Spleen (tissue), 11 donors: ENCODE measurements at regions not wholly inside any gene's neighbourhood (a gene's known extent, or its start where the extent isn't known, plus 50 kb on each side); places are given as distances from the start of the nearest gene placed in this dataset.

Experiments
- DNase-seq: peaks from one replicate; pipeline ENCODE4 v3.0.0-alpha.2; 2020
- H3K27ac ChIP-seq, 8 donors: fragments of 200-600 bp; sonication (generic) in 7 of 8; 1 replicate in 4 of 8; 2 replicates in 4 of 8; pipeline versions ENCODE4 v1.5.0 to v1.8.0; 2016 to 2021; ENCODE audit warnings: inconsistent platforms in 4 of 8, mild to moderate bottlenecking in 4 of 8, moderate library complexity in 1 of 8
- H3K27me3 ChIP-seq, 7 donors: fragments of 200-600 bp; sonication (generic) in 6 of 7; replicated peaks in 1 of 7; 1 replicate in 4 of 7; 2 replicates in 3 of 7; pipeline versions ENCODE4 v1.5.0 to v1.8.0; 2016 to 2021; ENCODE audit warnings: inconsistent platforms in 3 of 7, mild to moderate bottlenecking in 1 of 7
- H3K36me3 ChIP-seq, 6 donors: fragments of 200-600 bp; sonication (generic) in 5 of 6; 1 replicate in 4 of 6; 2 replicates in 2 of 6; pipeline versions ENCODE4 v1.5.0 to v1.8.0; 2016 to 2021; ENCODE audit warnings: inconsistent platforms in 2 of 6
- H3K4me1 ChIP-seq, 6 donors: fragments of 200-600 bp; sonication (generic) in 5 of 6; 1 replicate in 3 of 6; 2 replicates in 3 of 6; pipeline versions ENCODE4 v1.5.0 to v1.8.0; 2016 to 2021; ENCODE audit warnings: inconsistent platforms in 3 of 6
- H3K4me3 ChIP-seq, 8 donors: fragments of 200-600 bp; sonication (generic) in 7 of 8; 1 replicate in 4 of 8; 2 replicates in 4 of 8; pipeline versions ENCODE4 v1.5.0 to v1.8.0; 2016 to 2021; ENCODE audit warnings: inconsistent platforms in 4 of 8, mild to moderate bottlenecking in 4 of 8, moderate library complexity in 2 of 8
- H3K9me3 ChIP-seq, 8 donors: fragments of 200-600 bp; sonication (generic) in 7 of 8; 1 replicate in 4 of 8; 2 replicates in 4 of 8; pipeline versions ENCODE4 v1.5.0 to v1.8.0; 2016 to 2021; ENCODE audit warnings: inconsistent platforms in 4 of 8
- CTCF ChIP-seq, 11 experiments: fragments of 200-600 bp in 7 of 11; fragments of 450-650 bp in 4 of 11; sonication (generic) in 4 of 11; IDR thresholded peaks in 8 of 11; conservative IDR thresholded peaks in 3 of 11; 1 replicate in 7 of 11; 2 replicates in 4 of 11; pipeline versions ENCODE4 v1.4.0 to v1.8.0; 2016 to 2021; ENCODE audit warnings: antibody characterized with exemption in 11 of 11, inconsistent platforms in 4 of 11, mild to moderate bottlenecking in 1 of 11
- POLR2A ChIP-seq, 3 donors: fragments of 450-650 bp; IDR thresholded peaks; one replicate each; pipeline ENCODE4 v1.5.1; 2017; ENCODE audit warnings: antibody characterized with exemption in 3 of 3, mild to moderate bottlenecking in 1 of 3
- POLR2AphosphoS5 ChIP-seq, 3 donors: sonication (generic); formaldehyde crosslinking; IDR thresholded peaks; one replicate each; pipeline ENCODE4 v1.5.1; 2017; ENCODE audit warnings: antibody characterized with exemption in 3 of 3
- WGBS, 5 donors: extraction: QIAGEN DNeasy Blood & Tissue Kit in 3 of 5; methylation state at CpG; one replicate each; pipeline versions ENCODE4 v1.1.5 to v1.1.7; 2013 to 2018; 5-methylcytosine and 5-hydroxymethylcytosine counted together
- intact Hi-C: fragments of 100-400 bp; cut with DNase I; formaldehyde crosslinking; loops from one replicate; pipeline ENCODE4 v1.15.0; 2023; ENCODE audit warnings: low total_unique reads
- donor health status: healthy with polysubstance abuse.
- donor health status: DM: no; HTN: no; CAD: no; lungs with moderate emphysema.
- donor health status: DM: no; HTN: no; CAD: no.
- donor health status: Bipolar disorder and iron deficiency.
- donor health status: healthy.
- donor health status: DM: no; HTN: no; CAD: no.
- donor health status: DM: yes; HTN: yes; CAD: no.

DNA sequence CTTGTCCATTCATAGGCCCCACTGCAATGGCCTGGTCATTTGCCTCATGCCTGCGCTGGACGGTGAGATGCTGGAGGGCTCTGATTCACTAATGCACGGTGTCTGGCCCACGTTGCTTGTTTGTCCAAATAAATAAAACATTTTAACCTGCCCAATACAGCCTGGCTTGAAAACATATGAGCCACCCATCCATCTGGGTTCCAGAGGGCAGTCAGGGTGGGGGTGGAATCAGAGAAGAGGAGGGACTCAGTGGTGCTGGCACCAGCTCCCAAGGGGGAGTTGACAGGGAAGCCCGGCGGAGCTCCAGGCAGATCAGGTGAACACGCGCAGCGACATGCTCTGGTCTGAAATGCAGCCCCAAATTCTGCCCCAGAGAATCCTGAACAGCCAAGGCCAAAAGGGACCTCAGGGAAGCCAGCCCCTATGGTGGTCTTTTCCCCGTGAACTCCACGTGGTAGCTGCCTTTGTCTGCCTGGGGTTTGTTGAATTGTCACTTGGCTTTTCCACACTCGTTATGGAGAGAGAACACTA is 265.2 kb downstream of the UACA start:
- intact Hi-C loops: no loop called here
- WGBS, 5 donors: 90 to 98% (median 96%) methylated on average over 12 of the region's 12 CpGs
- no peak overlapping the region for H3K27ac ChIP-seq
- H3K27me3 ChIP-seq: no peaks in the 10 kb centered on the region
- TF ChIP-seq CTCF (IDR thresholded peaks at IDR 0.05 in 8 of 11, conservative IDR thresholded peaks at IDR 0.05 in 3 of 11) (no peak), POLR2AphosphoS5 (IDR thresholded peaks at IDR 0.05) (no peak), POLR2A (IDR thresholded peaks at IDR 0.05) (no peak)
- no peaks in the 10 kb centered on the region for H3K36me3 ChIP-seq
- H3K4me3 ChIP-seq: no peak overlapping the region
- no peaks in the 10 kb centered on the region for H3K9me3 ChIP-seq
- DNase-seq: peak; percentile 44
- peaks cover 2 to 65% (median 29%) of the 10 kb centered on the region in 6 donors for H3K4me1 ChIP-seq

DNA sequence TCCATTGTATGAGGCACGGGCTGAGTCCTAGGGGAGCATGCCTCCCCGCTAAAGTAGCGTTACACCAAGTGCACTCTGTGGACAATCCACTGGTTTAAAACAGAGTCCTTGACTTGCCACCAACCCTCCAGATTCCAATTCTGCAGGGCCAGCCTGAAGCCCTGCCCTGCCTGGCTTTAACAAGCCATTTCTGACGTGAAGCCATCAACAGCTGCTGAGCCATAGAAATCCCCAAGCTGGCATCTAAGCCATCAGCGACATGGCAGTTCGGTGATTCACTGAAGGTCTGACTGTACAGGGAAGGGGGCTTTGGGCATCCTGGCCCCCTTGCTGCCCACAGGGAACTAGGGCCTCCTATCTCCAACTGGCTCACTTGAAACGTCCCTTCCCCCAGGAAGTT is 265.7 kb downstream of the UACA start:
- Histone ChIP-seq H3K4me3 (no peak overlapping the region), H3K4me1 (peaks cover 6 to 65% (median 29%) of the 10 kb centered on the region in 6 donors), H3K36me3 (no peaks in the 10 kb centered on the region), H3K27ac (no peak overlapping the region), H3K27me3 (no peaks in the 10 kb centered on the region), H3K9me3 (no peaks in the 10 kb centered on the region)
- intact Hi-C loops: no loop called here
- 79 to 86% (median 81%) methylated on average over 7 of the region's 7 CpGs for WGBS, 5 donors
- DNase-seq: peak; percentile 41
- no peak for TF ChIP-seq CTCF (IDR thresholded peaks at IDR 0.05 in 8 of 11, conservative IDR thresholded peaks at IDR 0.05 in 3 of 11)
- TF ChIP-seq POLR2AphosphoS5 (IDR thresholded peaks at IDR 0.05): no peak
- TF ChIP-seq POLR2A (IDR thresholded peaks at IDR 0.05): no peak

DNA sequence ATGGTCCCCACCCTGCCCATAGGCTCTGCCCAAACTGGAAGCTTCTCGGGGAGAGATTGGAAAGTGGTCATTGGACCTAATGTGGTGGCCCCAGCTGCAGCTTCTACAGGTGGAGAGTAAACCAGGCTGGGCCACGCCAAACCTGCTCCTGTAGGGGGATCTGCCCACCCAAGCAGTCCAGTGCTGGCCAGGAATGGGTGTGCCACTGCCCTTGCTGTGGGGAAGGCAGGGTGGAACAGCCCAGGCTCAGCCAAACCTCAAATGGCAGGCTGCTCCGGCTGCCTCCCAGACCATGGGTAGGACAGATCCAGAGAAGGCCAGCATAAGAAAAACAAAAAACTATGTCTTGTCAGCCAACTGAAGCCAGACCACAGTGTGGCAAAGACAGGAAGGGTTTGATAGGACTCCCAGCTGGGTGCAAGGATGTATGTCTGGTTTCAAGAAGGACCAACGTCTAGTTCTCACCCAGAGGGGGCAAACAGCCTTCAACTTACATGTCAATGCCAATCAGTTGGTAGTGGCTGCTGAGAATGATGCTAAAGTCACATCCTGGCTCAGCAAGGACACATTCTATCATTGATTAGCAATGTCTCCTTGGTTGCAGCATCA is 267.3 kb downstream of the UACA start:
- Histone ChIP-seq H3K4me1 (peaks cover 18 to 65% (median 40%) of the 10 kb centered on the region in 6 donors), H3K27me3 (no peaks in the 10 kb centered on the region), H3K27ac (no peak overlapping the region), H3K9me3 (no peaks in the 10 kb centered on the region), H3K36me3 (no peaks in the 10 kb centered on the region), H3K4me3 (no peak overlapping the region)
- TF ChIP-seq POLR2A (IDR thresholded peaks at IDR 0.05) (no peak), CTCF (IDR thresholded peaks at IDR 0.05 in 8 of 11, conservative IDR thresholded peaks at IDR 0.05 in 3 of 11) (no peak)
- intact Hi-C loops: no loop called here
- 54 to 76% (median 68%) methylated on average over 4 of the region's 4 CpGs for WGBS, 5 donors
- peak; percentile 70 for DNase-seq

- intact Hi-C loops: no loop called here
- DNase-seq: peak; percentile 51
- Histone ChIP-seq H3K4me1 (peaks cover 18 to 69% (median 47%) of the 10 kb centered on the region in 6 donors), H3K27ac (no peak overlapping the region), H3K27me3 (no peaks in the 10 kb centered on the region), H3K36me3 (no peaks in the 10 kb centered on the region), H3K4me3 (no peak overlapping the region), H3K9me3 (no peaks in the 10 kb centered on the region)
- WGBS, 5 donors: 49 to 54% (median 52%) methylated on average over 8 of the region's 8 CpGs
- TF ChIP-seq POLR2A (IDR thresholded peaks at IDR 0.05) (no peak), CTCF (IDR thresholded peaks at IDR 0.05 in 8 of 11, conservative IDR thresholded peaks at IDR 0.05 in 3 of 11) (no peak), POLR2AphosphoS5 (IDR thresholded peaks at IDR 0.05) (no peak)
Observed at GRCh38 chr15:70494852-70495571, 268.3 kb downstream of the UACA start.
